ENCODE measurements at regions not wholly inside any gene's neighbourhood (a gene's known extent, or its start where the extent isn't known, plus 50 kb on each side); places are given as distances from the start of the nearest gene placed in this dataset.
"Not testable (repeated sequence)": the region's sequence is repeated elsewhere in the genome, so short reads cannot be mapped to it uniquely, and the experiment has no call there.

GRCh38 chr21:38112219-38112789 is 144.5 kb upstream of the KCNJ15 start:
- no peak for DNase-seq (ENCODE audit: low read depth in 3 of 3)

- no peak for DNase-seq (ENCODE audit: low read depth in 3 of 3)
Observed at GRCh38 chr21:38114717-38115333, 142.0 kb upstream of the KCNJ15 start.

DNA sequence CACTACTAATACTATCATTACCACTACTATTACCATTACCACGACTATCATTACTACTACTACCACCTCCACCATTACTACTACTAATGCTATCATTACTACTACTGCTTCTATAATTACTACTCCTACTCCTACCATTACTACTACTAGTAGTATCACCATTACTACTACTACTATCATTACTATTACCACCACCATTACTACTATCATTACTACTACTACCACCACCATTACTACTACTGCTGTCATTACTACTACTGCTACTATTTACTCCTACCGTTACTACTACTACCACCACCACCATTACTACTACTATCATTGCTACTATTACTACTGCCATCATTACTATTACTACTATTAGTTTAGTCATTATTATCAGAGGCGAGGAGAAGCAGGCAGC is 140.9 kb upstream of the KCNJ15 start:
- no peak for DNase-seq (ENCODE audit: low read depth in 3 of 3)

GRCh38 chr21:38119793-38120192 is 137.0 kb upstream of the KCNJ15 start:
- no peak for DNase-seq (ENCODE audit: low read depth in 3 of 3)

DNA sequence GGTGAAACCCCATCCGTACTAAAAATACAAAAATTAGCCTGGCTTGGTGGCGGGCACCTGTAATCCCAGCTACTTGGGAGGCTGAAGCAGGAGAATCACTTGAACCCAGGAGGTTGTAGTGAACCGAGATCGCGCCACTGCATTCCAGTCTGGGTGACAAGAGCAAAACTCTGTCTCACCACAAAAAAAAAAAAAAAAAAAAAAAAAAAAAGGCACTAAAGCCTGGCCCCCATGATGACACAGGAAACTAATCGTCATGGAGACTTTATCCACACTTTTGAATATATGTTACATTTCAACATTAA is 136.2 kb upstream of the KCNJ15 start:
- not testable (repeated sequence) for DNase-seq (ENCODE audit: low read depth in 3 of 3)

DNA sequence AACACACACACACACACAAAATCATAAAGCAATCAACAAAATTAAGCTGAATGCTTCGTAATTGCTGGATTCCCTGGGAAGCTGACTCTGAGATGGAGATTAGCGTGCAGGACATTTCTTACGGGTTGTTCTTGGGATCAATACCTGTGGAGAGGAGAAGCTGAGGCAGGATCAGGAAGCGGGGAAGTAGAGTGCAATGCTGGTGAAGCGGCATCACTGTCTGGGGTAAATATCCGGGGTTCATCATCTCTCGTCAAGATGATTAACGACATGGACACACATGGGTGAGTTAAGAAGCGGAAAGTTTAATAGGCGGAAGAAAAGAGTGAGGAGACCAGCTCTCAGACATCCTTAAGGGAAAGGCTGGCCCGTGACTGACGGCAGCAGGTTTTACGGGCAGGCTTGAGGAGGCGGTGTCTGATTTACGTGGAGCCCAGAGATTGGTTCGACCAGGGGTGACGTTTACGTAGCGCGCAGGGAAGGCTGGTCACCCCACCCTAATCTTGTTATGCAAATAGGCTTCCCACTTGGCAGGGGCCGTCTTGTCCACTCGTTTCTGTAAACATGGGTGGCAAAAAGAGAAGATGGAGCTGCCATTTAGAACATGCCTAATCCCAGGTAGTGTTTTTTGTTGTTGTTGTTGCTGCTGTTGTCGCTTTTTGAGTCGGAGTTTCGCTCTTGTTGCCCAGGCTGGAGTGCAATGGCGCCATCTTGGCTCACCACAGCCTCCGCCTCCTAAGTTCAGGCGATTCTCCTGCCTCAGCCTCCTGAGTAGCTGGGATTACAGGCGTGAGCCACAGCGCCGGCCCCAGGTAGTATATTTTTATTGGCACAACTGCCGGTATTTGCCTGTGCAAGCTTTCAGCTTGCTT is 135.6 kb upstream of the KCNJ15 start:
- no peak for DNase-seq (ENCODE audit: low read depth in 3 of 3)

GRCh38 chr21:38121888-38122720 is 134.7 kb upstream of the KCNJ15 start:
- no peak for DNase-seq (ENCODE audit: low read depth in 3 of 3)

GRCh38 chr21:38123626-38124025 is 133.2 kb upstream of the KCNJ15 start:
- DNase-seq (ENCODE audit: low read depth in 3 of 3), result no peak

GRCh38 chr21:38126666-38127303 is 130.0 kb upstream of the KCNJ15 start:
- peak; percentile 9 to 24 (median 20) for DNase-seq (ENCODE audit: low read depth in 3 of 3)

DNA sequence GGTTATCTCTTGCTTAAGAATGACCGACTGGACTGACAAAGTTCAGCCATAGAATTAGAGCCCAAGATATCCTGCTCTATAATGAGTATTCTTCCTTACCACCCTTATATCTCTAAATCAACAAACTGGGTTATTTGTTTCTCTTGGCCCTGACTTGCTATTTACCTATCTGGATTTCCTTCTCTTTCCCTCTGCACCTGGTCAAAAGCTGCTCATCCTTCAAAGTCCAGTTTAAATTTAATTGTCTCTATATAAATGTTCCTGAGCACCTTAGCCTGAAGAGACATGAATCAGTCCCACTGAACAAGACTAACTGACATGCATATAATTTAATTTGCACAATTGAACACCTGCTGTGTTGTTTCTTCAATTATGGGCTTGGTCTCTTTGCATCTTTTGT is 127.1 kb upstream of the KCNJ15 start:
- DNase-seq (ENCODE audit: low read depth in 3 of 3), result no peak

GRCh38 chr21:38133240-38133639 is 123.6 kb upstream of the KCNJ15 start:
- DNase-seq (ENCODE audit: low read depth in 3 of 3), result no peak

DNA sequence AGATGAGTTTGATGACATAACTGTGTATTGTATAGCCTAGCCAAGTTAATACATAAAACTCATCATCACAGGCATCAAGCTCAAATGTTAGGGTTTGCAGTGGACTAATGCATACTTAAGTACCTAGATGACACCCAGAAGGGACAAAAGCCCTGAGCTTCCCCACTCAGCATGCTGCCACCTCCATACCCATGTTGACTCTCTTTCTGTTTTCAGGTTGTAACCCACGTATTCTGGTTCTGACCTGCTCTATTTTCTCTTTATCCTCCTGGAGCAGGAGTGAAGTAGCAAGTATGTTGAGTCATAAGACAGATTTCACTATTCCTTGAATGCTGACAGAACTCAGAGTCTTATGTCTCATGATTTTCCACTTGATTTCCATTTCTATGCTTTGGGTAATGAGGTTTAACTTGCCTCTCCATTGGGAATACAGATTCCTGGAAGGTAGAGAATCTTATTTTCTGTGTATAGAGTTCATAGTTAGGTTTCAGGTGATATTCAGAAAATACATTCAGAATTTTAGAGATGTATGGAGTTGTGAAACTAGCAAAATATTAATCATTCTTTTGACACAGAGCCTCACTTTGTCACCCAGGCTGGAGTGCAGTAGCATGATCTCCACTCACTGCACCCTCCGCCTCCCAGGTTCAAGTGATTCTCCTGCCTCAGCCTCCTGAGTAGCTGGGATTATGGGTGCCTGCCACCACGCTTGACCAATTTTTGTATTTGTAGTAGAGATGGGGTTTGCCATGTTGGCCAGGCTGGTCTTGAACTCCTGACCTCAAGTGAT is 122.5 kb upstream of the KCNJ15 start:
- DNase-seq (ENCODE audit: low read depth in 3 of 3), result no peak

DNA sequence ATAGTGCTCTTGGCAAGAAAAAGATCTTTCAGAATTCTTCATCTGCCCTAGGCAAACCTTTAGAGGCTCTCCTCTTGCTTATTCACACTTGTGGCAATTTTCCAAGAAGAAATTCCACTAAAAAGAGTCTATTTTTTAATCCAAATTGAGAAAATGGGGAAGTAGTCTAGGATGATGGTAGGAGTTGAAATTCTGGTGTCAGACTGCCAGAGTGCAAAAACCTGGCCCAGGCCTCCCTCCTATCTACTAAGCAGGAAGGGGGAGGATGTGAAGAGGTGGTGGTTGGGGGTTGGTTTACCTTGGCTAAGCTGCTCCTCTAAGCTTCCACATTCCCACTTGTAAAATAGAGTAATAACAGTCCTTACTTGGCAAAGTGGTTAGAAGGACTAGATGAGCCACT is 120.6 kb upstream of the KCNJ15 start:
- DNase-seq (ENCODE audit: low read depth in 3 of 3), result no peak

- no peak for DNase-seq (ENCODE audit: low read depth in 3 of 3)
Observed at GRCh38 chr21:38139380-38140168, 117.2 kb upstream of the KCNJ15 start.

DNA sequence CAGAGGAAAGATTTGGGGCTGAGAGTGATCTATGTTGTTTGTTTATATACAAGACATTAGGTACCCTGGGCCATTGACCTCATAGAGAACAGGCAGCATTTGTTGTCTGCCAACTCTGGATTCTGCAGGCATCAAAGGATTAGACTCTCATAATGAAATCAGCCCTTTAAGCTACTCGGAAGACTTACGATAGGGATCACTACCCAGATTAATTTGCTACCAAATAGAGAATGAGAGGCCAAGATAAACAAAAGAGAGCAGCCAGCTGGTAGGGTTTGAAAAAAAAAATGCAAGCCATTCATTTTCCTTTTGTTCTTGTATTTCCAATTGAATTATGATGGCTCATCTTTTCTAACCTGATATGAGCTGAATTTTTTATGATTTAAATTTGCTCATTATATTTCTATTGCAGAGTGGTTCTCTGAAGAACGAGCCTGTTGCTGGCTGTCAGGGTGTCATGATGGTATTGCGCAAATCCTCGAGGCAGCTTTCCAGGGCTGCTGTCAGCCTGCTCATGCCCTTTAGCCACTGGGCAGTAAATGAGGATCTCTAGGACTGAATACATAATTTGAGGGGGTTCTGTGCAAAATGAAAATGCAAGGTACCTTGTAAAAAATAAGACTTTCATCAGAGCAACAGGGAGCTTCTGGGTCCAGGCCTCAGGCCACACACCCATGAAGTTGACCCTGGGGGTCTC is 116.4 kb upstream of the KCNJ15 start:
- no peak for DNase-seq (ENCODE audit: low read depth in 3 of 3)

GRCh38 chr21:38142224-38142623 is 114.6 kb upstream of the KCNJ15 start:
- DNase-seq (ENCODE audit: low read depth in 3 of 3), result no peak

DNA sequence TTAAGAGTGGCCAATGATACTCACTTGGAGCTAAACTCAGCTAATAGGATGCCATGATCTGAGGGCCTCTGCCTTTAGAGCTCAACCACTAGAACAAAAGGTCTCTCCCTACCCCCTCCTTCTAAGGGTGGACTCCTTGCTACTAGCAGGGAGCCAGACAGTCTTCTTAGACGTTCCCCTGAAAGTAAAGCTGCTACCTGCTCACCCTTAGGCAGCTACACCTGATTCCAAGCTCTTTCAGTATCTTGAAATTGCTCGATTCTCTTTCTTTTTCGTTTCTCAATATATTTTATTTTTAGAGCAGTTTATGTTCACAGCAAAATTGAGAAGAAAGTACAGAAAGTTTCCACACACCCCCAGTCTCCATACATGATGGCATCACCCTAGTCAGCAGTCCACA is 112.6 kb upstream of the KCNJ15 start:
- no peak for DNase-seq (ENCODE audit: low read depth in 3 of 3)

DNA sequence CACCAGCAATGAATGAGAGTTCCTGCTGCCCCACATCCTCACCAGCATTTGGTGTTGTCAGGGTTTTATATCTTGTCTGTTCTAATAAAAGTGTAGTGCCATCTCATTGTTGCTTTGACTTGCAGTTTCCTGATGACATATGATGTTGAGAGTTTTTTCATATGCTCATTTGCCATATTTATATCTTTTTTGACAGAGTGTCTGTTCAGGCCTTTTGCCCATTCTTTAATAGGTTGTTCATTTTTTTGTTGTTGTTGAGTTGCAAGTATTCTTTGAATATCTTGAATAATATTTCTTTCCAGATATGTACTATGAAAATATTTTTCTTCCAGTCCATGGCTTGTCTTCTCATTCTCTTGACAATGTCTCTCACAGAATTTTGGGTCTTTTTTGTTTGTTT is 111.7 kb upstream of the KCNJ15 start:
- no peak for DNase-seq (ENCODE audit: low read depth in 3 of 3)

DNA sequence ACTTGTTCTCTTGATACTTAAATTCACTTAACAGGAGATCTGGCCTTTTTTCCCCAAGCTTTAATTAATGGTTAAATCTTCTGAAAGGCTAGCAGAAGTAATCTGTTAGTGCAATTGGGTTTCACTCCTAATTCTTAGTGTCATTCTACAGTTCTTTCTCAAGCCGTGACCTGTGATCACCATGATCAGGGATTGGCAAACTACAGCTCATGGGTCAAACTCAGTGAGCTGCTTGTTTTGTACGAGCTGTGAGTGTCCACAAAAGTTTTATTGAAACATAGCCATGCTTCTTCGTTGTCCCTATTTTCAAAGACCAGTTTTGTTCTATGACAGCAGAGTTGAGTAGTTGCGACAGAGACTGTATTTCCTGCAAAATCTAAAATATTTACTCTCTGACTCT is 109.4 kb upstream of the KCNJ15 start:
- no peak for DNase-seq (ENCODE audit: low read depth in 3 of 3)

DNA sequence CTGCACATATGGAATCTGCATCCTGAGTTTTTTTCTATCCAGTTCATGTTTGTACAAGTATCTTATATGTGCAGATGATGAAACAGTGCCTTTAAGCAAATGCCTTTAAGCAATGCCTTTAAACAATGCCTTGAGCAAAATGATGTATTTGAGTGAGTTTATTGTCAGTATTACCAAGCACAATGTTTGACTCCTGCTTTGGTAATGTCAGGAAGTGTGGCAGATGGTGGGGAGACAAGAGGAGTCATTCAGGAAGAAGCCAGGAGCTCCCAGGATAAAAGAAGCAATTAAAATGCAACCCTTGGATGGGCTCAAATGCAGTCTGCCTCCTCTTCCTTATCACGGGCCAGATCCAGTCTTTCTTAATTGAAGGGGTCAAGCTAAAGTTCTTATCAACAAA is 108.7 kb upstream of the KCNJ15 start:
- DNase-seq (ENCODE audit: low read depth in 3 of 3), result no peak
